MG63 (cell line): ENCODE measurements at regions not wholly inside any gene's neighbourhood (a gene's known extent, or its start where the extent isn't known, plus 50 kb on each side); places are given as distances from the start of the nearest gene placed in this dataset.

Experiments
- DNase-seq: peaks from one replicate; pipeline ENCODE4 v3.0.0-alpha.2; 2020
- H3K27me3 ChIP-seq: fragments of 250-450 bp; sonication (Bioruptor Pico); 2 replicates; pipeline ENCODE4 v1.5.1; 2020; ENCODE audit warnings: mild to moderate bottlenecking, moderate library complexity
- H3K36me3 ChIP-seq: fragments of 250-450 bp; sonication (Bioruptor Pico); 2 replicates; pipeline ENCODE4 v1.5.1; 2020; ENCODE audit warnings: mild to moderate bottlenecking, moderate library complexity
- H3K4me3 ChIP-seq: fragments of 250-450 bp; sonication (Bioruptor Pico); 2 replicates; pipeline ENCODE4 v1.5.1; 2020; ENCODE audit warnings: mild to moderate bottlenecking, moderate library complexity
- H3K9me3 ChIP-seq: fragments of 250-450 bp; sonication (Bioruptor Pico); 2 replicates; pipeline ENCODE4 v1.5.1; 2020; ENCODE audit warnings: mild to moderate bottlenecking, moderate library complexity

DNA sequence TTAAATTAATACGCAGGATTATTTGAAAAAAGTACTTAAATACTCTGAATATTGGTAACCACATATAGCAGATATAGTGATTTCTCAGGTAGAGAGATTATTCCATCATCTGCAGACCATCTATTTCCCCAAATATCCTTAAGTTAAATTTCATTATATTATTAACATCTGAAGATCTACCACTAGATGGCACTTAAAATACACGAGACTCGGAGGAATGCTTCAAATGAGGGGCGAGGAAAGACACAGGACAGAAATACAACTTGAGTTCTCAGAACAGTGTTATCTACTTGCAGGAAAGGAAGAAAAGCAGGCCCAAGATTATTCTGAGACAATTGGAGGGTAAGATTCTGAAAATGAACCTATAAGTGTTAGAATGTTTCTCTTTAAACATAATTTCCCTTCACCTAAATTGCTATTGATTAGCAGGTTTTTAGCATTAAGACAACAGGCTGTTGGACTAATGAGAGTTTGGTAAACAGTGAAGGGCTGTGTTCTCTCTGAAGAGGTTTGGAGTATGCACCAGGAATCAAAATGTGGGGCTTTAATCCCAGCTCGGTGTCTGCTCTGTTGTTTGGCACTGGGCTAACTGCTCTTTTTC, 76.9 kb upstream of the GCFC2 start:
- Histone ChIP-seq H3K9me3 (no peaks in the 10 kb centered on the region), H3K36me3 (no peaks in the 10 kb centered on the region), H3K4me3 (no peak overlapping the region), H3K27me3 (no peaks in the 10 kb centered on the region)
- no peak for DNase-seq

DNA sequence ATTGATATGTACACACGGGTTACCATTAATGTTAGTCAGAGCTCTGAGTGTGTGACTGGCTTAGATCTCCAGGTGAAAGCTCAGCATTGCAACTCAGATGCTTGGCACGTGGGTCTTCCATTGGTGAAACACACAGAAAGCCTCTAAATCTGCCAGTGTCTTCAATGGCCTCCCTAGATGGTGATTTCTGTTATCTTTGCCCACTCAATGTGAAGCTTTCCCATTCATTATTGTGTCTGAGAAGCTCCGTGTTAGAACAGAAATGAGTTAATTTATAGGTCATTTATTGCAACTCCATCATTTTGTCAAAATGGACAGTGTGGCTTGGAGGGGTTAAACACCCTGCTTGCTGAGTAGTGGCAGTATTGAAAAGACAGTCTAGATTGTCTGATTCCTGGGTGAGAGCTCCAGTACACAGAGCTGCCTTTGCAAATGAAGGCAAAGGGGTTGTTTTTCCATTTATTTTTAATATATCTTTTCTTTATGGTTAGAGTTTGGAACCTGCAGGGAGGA, 64.7 kb upstream of the GCFC2 start:
- no peaks in the 10 kb centered on the region for H3K27me3 ChIP-seq
- no peaks in the 10 kb centered on the region for H3K9me3 ChIP-seq
- DNase-seq, result no peak
- no peak overlapping the region for H3K4me3 ChIP-seq
- no peaks in the 10 kb centered on the region for H3K36me3 ChIP-seq

DNA sequence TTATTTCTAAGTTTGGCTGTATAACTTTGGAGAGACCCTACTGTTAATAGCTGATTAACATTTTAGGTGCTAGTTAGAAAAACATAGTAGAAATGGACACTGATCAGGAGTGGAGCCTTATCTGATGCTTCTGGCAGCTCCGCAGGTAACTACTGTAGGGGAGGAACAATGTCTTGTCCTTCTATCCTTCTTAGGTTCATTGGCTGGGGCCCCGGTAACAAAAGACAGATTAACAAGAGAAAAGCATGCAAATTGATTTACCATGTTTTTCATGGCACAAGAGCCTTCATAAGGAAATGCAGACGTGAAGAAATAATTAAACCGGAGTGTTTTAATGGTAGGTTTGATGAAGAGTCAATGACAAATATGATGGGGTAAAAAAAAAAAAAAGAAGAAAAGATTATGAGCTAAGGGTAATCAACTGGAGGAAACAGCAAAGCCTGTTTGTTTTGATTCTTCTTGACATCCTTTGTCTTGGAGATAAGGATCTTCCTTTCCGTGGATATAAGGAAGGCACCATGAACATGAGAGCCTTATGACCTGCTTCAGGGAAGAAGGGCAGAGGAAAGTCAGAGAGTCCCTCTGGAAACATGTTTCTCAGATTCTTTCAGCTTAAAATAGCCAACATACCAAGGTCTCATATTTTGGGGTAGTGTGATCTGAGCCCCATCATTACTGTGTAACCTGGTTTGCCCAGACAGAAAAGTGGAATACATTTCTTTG, 62.4 kb upstream of the GCFC2 start:
- no peak for DNase-seq
- H3K36me3 ChIP-seq, result no peaks in the 10 kb centered on the region
- no peaks in the 10 kb centered on the region for H3K9me3 ChIP-seq

DNA sequence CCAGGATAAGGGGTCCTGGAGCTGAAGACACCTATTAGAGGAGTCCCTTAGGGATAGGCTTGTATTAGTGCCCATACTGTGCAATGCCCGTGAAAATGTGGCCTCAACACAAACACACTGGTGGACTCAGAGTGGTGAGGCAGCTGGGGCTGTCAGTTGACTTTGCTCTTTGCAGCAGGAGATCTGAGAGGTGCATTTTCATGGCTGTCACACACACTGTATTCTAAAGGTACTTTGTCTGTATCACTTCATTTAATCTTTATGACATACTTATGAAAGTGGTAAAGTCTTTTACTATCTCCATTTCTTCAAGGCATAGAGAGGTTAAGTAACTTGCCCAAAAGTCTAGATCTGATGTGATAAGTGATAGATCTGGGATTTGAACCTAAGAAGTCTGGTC, 55.1 kb upstream of the GCFC2 start:
- no peaks in the 10 kb centered on the region for H3K9me3 ChIP-seq
- no peaks in the 10 kb centered on the region for H3K36me3 ChIP-seq
- no peaks in the 10 kb centered on the region for H3K27me3 ChIP-seq
- no peak overlapping the region for H3K4me3 ChIP-seq
- no peak for DNase-seq

More for the DNA sequence above, 62.4 kb upstream of the GCFC2 start:
- H3K27me3 ChIP-seq, result no peaks in the 10 kb centered on the region
- no peak overlapping the region for H3K4me3 ChIP-seq

DNA sequence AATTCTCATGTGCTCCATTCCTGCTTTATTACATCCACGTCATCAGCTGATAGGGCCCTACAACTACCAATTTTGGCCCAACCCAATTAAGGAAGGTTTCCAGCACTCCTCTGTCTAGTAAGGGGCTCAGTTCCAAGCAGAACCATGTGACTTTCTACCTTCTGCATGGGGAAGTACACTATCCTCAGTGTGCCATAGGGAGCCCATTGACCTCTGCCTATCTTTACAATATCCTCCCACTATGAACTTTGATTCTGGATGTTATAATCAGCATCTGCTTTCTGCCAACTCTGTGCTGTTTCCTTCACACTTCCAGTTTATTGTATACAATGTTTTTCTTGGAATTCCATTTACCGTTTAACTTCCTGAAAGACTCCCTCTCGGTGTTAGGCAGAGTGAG, 53.9 kb upstream of the GCFC2 start:
- DNase-seq, result no peak
- Histone ChIP-seq H3K4me3 (no peak overlapping the region), H3K36me3 (no peaks in the 10 kb centered on the region), H3K27me3 (no peaks in the 10 kb centered on the region), H3K9me3 (no peaks in the 10 kb centered on the region)
